Small intestine (tissue), 7 donors: ENCODE measurements at regions not wholly inside any gene's neighbourhood (a gene's known extent, or its start where the extent isn't known, plus 50 kb on each side); places are given as distances from the start of the nearest gene placed in this dataset.

Source experiments
- DNase-seq, 2 donors: peaks; one replicate each; pipeline versions ENCODE4 v3.0.0 to v3.0.0-alpha.2; 2013
- FAIRE-seq: peaks from 2 replicates; lab custom pipeline; 2012; peaks lifted over from hg19 to GRCh38; lab: Jason Lieb, UNC
- H3K27ac ChIP-seq, 3 donors: one replicate each; pipeline ENCODE4 v1.5.1; 2013; ENCODE audit warnings: low read length in 2 of 3, mild to moderate bottlenecking in 2 of 3, control low read depth in 1 of 3, inconsistent platforms in 1 of 3, low read depth in 1 of 3, moderate library complexity in 1 of 3
- H3K27me3 ChIP-seq, 3 donors: one replicate each; pipeline ENCODE4 v1.6.1; 2013; ENCODE audit warnings: low read length in 3 of 3, inconsistent platforms in 1 of 3; ENCODE audit not compliant: control insufficient read depth in 3 of 3, insufficient read depth in 3 of 3
- H3K36me3 ChIP-seq, 3 donors: one replicate each; pipeline ENCODE4 v1.6.1; 2013; ENCODE audit warnings: low read length in 3 of 3, inconsistent platforms in 1 of 3, low read depth in 1 of 3, mild to moderate bottlenecking in 1 of 3, moderate library complexity in 1 of 3; ENCODE audit not compliant: control insufficient read depth in 3 of 3, insufficient read depth in 2 of 3
- H3K4me1 ChIP-seq, 3 donors: one replicate each; pipeline ENCODE4 v1.6.1; 2013; ENCODE audit warnings: low read length in 2 of 3, inconsistent platforms in 1 of 3, low read depth in 1 of 3, mild to moderate bottlenecking in 1 of 3, moderate library complexity in 1 of 3; ENCODE audit not compliant: control insufficient read depth in 3 of 3, insufficient read depth in 2 of 3
- H3K4me3 ChIP-seq, 3 donors: one replicate each; pipeline ENCODE4 v1.5.1; 2013; ENCODE audit warnings: low read length in 3 of 3, control low read depth in 1 of 3, inconsistent platforms in 1 of 3, low read depth in 1 of 3, mild to moderate bottlenecking in 1 of 3, moderate library complexity in 1 of 3
- H3K9me3 ChIP-seq, 2 donors: one replicate each; pipeline ENCODE4 v1.6.1; 2013; ENCODE audit warnings: low read depth in 1 of 2, low read length in 1 of 2; ENCODE audit not compliant: control insufficient read depth in 2 of 2, insufficient read depth in 1 of 2
- WGBS, 3 donors: extraction: QIAGEN DNeasy Blood & Tissue Kit; methylation state at CpG; one replicate each; pipeline ENCODE4 v1.1.7; 2013; 5-methylcytosine and 5-hydroxymethylcytosine counted together
- donor health status: healthy with polysubstance abuse.
- donor health status: control.
- donor health status: control.
- donor health status: Bipolar disorder and iron deficiency.
- donor health status: healthy.

- DNase-seq (no peak), FAIRE-seq (no peak)
- H3K36me3 ChIP-seq = no peaks in the 10 kb centered on the region
- no peak overlapping the region for H3K4me3 ChIP-seq
- H3K4me1 ChIP-seq = no peaks in the 10 kb centered on the region
- no peaks in the 10 kb centered on the region for H3K27me3 ChIP-seq
- no peak overlapping the region for H3K27ac ChIP-seq
- no peaks in the 10 kb centered on the region for H3K9me3 ChIP-seq
- WGBS, 3 donors = 36 to 66% (median 42%) methylated on average over 2 of the region's 2 CpGs
These were observed 481.6 kb downstream of the PABPC4L start for GRCh38 chr4:133720001-133720400.

DNA sequence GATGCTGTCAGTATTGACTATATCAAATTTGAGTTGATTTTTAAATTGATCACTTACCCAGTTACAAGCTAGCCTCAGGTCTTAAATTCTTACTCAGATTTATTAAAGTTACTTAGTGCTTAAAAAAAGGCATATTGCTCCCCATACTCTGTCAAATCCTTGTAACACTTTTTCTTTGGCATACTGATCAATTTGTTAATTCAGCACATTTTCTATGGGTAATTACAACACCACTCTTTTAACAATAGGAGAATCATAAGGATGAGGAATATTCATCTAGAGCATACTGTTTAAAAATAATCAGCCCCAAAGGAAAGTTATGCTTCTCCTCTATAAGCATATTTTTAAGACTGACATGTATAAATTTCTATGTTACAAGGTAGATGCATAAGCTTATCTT lies 482.5 kb downstream of the PABPC4L start:
- no peak overlapping the region for H3K27ac ChIP-seq
- no peak overlapping the region for H3K4me3 ChIP-seq
- H3K27me3 ChIP-seq = no peaks in the 10 kb centered on the region
- no peaks in the 10 kb centered on the region for H3K4me1 ChIP-seq
- DNase-seq = no peak
- no peaks in the 10 kb centered on the region for H3K9me3 ChIP-seq
- H3K36me3 ChIP-seq = no peaks in the 10 kb centered on the region
- no peak for FAIRE-seq

GRCh38 chr4:133714211-133714610 lies 487.4 kb downstream of the PABPC4L start:
- no peak for FAIRE-seq

GRCh38 chr4:133713340-133713739 lies 488.2 kb downstream of the PABPC4L start:
- 48 to 53% (median 51%) methylated on average over 3 of the region's 3 CpGs for WGBS, 3 donors
- FAIRE-seq (no peak), DNase-seq (no peak)
- H3K4me1 ChIP-seq = no peaks in the 10 kb centered on the region
- H3K27me3 ChIP-seq = no peaks in the 10 kb centered on the region
- no peak overlapping the region for H3K4me3 ChIP-seq
- no peaks in the 10 kb centered on the region for H3K36me3 ChIP-seq
- no peak overlapping the region for H3K27ac ChIP-seq
- no peaks in the 10 kb centered on the region for H3K9me3 ChIP-seq

More at GRCh38 chr4:133714211-133714610, 487.4 kb downstream of the PABPC4L start:
- Histone ChIP-seq H3K4me3 (no peak overlapping the region), H3K27me3 (no peaks in the 10 kb centered on the region), H3K4me1 (no peaks in the 10 kb centered on the region), H3K27ac (no peak overlapping the region), H3K9me3 (no peaks in the 10 kb centered on the region), H3K36me3 (no peaks in the 10 kb centered on the region)
- DNase-seq = no peak

DNA sequence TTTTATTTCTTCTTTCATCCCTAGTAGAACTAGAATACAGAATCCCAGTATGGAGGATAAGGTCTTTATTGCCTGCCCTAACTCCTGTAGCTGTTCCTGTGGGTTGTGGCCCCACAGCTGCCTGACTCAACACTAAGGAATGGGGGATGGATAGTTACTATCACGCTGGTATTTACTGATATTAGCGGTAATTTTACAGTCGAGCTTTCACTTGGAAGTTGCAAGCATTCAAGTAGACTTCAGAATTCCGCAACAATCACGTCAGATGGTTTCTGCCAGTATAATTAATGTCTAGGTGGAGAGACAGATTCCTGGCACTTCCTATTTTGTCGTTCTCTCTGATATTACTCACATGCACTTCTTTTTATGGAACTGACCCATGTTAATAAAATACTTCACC lies 489.8 kb downstream of the PABPC4L start:
- 73 to 84% (median 83%) methylated on average over 6 of the region's 6 CpGs for WGBS, 3 donors
- DNase-seq (no peak), FAIRE-seq (no peak)
- Histone ChIP-seq H3K27me3 (no peaks in the 10 kb centered on the region), H3K27ac (no peak overlapping the region), H3K4me3 (no peak overlapping the region), H3K4me1 (no peaks in the 10 kb centered on the region), H3K9me3 (no peaks in the 10 kb centered on the region), H3K36me3 (no peaks in the 10 kb centered on the region)

GRCh38 chr4:133694416-133694815 lies 507.2 kb downstream of the PABPC4L start:
- Histone ChIP-seq H3K27ac (no peak overlapping the region), H3K4me3 (no peak overlapping the region), H3K27me3 (no peaks in the 10 kb centered on the region), H3K9me3 (no peaks in the 10 kb centered on the region), H3K4me1 (no peaks in the 10 kb centered on the region), H3K36me3 (no peaks in the 10 kb centered on the region)
- FAIRE-seq (no peak), DNase-seq (no peak)
- 64 to 78% (median 71%) methylated on average over 2 of the region's 2 CpGs for WGBS, 3 donors

GRCh38 chr4:133683967-133684366 lies 517.6 kb downstream of the PABPC4L start:
- H3K4me3 ChIP-seq = no peak overlapping the region
- H3K27me3 ChIP-seq = no peaks in the 10 kb centered on the region
- peaks cover 0 to 4% of the 10 kb centered on the region in 2 donors for H3K9me3 ChIP-seq
- H3K4me1 ChIP-seq = no peaks in the 10 kb centered on the region
- WGBS, 3 donors = 78 to 81% (median 79%) methylated on average over 6 of the region's 6 CpGs
- FAIRE-seq (no peak), DNase-seq (no peak)
- H3K27ac ChIP-seq = no peak overlapping the region
- no peaks in the 10 kb centered on the region for H3K36me3 ChIP-seq

GRCh38 chr4:133668061-133668851 lies 519.2 kb downstream of the PCDH10 start:
- DNase-seq (peak in 1 of 2 donors; percentile 36), FAIRE-seq (no peak)
- 30 to 44% (median 43%) methylated on average over 6 of the region's 6 CpGs for WGBS, 3 donors
- Histone ChIP-seq H3K9me3 (no peaks in the 10 kb centered on the region), H3K4me3 (no peak overlapping the region), H3K36me3 (no peaks in the 10 kb centered on the region), H3K4me1 (no peaks in the 10 kb centered on the region), H3K27ac (no peak overlapping the region), H3K27me3 (no peaks in the 10 kb centered on the region)

DNA sequence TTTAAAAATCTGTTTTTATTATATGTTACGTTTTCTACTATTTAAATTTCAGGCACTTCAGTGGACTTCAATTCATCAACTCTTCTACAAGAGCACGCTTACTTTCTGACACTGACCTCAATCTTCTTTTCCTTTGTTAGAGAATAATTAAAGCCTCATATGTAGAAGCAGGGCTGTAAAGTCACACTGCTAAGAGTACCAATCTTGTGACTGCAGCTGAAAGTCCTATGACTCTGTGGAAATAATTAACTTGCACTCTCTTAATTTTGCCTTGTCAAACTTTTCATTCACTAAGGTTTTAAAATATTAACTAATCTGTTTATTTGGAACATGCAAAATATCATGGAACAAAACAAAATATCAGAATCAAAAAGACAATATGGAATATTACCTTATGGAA lies 498.1 kb downstream of the PCDH10 start:
- FAIRE-seq (no peak), DNase-seq (peak in 1 of 2 donors; percentile 68)
- no peaks in the 10 kb centered on the region for H3K9me3 ChIP-seq
- H3K36me3 ChIP-seq = no peaks in the 10 kb centered on the region
- H3K27ac ChIP-seq = peak overlapping the region in 1 of 3 donors; percentile 4
- H3K27me3 ChIP-seq = no peaks in the 10 kb centered on the region
- no peak overlapping the region for H3K4me3 ChIP-seq
- whole genome bisulfite sequencing, 3 donors = 21 to 46% (median 31%) methylated on average over 2 of the region's 2 CpGs
- H3K4me1 ChIP-seq = no peaks in the 10 kb centered on the region
